K562 (cell line): ENCODE measurements at regions not wholly inside any gene's neighbourhood (a gene's known extent, or its start where the extent isn't known, plus 50 kb on each side); places are given as distances from the start of the nearest gene placed in this dataset.
A peak's percentile ranks its signal among the peaks of the same experiment; 100 is the strongest.

ENCODE experiments used
- CHD2 ChIP-seq: IDR thresholded peaks from 2 replicates; pipeline ENCODE4 v1.6.1; 2011; ENCODE audit warnings: low read depth, low read length
- CSDE1 ChIP-seq, 2 experiments: fragments of 450-650 bp; IDR thresholded peaks; 2 replicates each; pipeline ENCODE4 v1.6.1; 2016; ENCODE audit warnings: mild to moderate bottlenecking in 1 of 2
- GATA2 ChIP-seq: sonication (generic); formaldehyde crosslinking; IDR thresholded peaks from 2 replicates; pipeline ENCODE4 v1.4.0; 2020; ENCODE audit warnings: mild to moderate bottlenecking, missing genetic modification reagents
- GTF2E2 ChIP-seq: fragments of 200-800 bp; sonication (Bioruptor generic); IDR thresholded peaks from 2 replicates; pipeline ENCODE4 v1.6.1; 2016; ENCODE audit warnings: missing genetic modification characterization, missing compliant biosample characterization
- NFIC ChIP-seq: fragments of 450-650 bp; IDR thresholded peaks from 2 replicates; pipeline ENCODE4 v1.6.1; 2017; ENCODE audit warnings: mild to moderate bottlenecking, inconsistent platforms
- UBTF ChIP-seq, 2 experiments: IDR thresholded peaks; 2 replicates each; pipeline ENCODE4 v1.6.1; 2012; ENCODE audit warnings: improper control_type of control experiment in 2 of 2, low read depth in 2 of 2, low read length in 2 of 2, borderline replicate concordance in 1 of 2
- USF1 ChIP-seq: sonication (generic); formaldehyde crosslinking; IDR thresholded peaks from 2 replicates; pipeline ENCODE4 v1.9.0; 2022; ENCODE audit warnings: mild to moderate bottlenecking, missing genetic modification reagents
- ZNF318 ChIP-seq, 2 experiments: fragments of 450-650 bp; IDR thresholded peaks; 2 replicates each; pipeline ENCODE4 v1.6.1; 2016; ENCODE audit warnings: mild to moderate bottlenecking in 2 of 2, borderline replicate concordance in 1 of 2, low read depth in 1 of 2, moderate library complexity in 1 of 2
- TF ChIP-seq, protein P1 (sequence below): fragments of 450-650 bp; IDR thresholded peaks from 2 replicates; pipeline ENCODE4 v1.6.1; 2017; ENCODE audit warnings: antibody characterized with exemption, mild to moderate bottlenecking
- TF ChIP-seq, protein P2 (sequence below): fragments of 250-450 bp; sonication (Bioruptor Pico); IDR thresholded peaks from 2 replicates; pipeline ENCODE4 v1.4.0; 2020; ENCODE audit warnings: mild to moderate bottlenecking

DNA sequence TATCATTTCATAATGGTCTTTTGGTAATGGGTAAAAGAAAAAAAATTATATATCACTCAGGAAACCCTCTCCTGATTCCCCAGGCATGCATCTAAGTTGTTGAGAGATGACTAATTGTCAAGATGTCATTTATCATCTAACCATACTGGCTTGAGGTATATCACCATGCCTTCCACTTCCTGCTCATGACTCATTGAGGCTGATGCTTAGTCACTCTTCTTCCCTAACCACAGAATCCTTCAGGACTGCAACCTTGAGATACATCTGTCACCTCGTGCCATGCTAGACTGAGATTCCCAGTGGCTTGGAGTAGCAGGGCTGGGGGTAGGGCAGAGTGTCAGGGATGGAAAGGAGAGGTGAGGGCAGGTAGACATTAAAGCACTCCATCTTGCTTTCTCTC is 782.5 kb upstream of the INTU start (continued):
- TF ChIP-seq GTF2E2 (tag) (no peak), GATA2 (CRISPR knock-in tag) (no peak), NFIC (peak; percentile 50; the same call in 1 of the 2 replicates), CSDE1 (IDR thresholded peaks at IDR 0.05) (no peak), ZNF318 (IDR thresholded peaks at IDR 0.05; ENCODE audit: borderline replicate concordance in 1 of 2, low read depth in 1 of 2) (peak in 1 of 2 experiments; percentile 96; a peak in 2 of 4 replicates), USF1 (CRISPR knock-in tag) (no peak), UBTF (IDR thresholded peaks at IDR 0.05; ENCODE audit: borderline replicate concordance in 1 of 2, low read depth in 2 of 2, low read length in 2 of 2) (no peak), CHD2 (no peak)
- TF ChIP-seq, protein P1, sequence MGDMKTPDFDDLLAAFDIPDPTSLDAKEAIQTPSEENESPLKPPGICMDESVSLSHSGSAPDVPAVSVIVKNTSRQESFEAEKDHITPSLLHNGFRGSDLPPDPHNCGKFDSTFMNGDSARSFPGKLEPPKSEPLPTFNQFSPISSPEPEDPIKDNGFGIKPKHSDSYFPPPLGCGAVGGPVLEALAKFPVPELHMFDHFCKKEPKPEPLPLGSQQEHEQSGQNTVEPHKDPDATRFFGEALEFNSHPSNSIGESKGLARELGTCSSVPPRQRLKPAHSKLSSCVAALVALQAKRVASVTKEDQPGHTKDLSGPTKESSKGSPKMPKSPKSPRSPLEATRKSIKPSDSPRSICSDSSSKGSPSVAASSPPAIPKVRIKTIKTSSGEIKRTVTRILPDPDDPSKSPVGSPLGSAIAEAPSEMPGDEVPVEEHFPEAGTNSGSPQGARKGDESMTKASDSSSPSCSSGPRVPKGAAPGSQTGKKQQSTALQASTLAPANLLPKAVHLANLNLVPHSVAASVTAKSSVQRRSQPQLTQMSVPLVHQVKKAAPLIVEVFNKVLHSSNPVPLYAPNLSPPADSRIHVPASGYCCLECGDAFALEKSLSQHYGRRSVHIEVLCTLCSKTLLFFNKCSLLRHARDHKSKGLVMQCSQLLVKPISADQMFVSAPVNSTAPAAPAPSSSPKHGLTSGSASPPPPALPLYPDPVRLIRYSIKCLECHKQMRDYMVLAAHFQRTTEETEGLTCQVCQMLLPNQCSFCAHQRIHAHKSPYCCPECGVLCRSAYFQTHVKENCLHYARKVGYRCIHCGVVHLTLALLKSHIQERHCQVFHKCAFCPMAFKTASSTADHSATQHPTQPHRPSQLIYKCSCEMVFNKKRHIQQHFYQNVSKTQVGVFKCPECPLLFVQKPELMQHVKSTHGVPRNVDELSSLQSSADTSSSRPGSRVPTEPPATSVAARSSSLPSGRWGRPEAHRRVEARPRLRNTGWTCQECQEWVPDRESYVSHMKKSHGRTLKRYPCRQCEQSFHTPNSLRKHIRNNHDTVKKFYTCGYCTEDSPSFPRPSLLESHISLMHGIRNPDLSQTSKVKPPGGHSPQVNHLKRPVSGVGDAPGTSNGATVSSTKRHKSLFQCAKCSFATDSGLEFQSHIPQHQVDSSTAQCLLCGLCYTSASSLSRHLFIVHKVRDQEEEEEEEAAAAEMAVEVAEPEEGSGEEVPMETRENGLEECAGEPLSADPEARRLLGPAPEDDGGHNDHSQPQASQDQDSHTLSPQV: peak; percentile 72
- TF ChIP-seq, protein P2, sequence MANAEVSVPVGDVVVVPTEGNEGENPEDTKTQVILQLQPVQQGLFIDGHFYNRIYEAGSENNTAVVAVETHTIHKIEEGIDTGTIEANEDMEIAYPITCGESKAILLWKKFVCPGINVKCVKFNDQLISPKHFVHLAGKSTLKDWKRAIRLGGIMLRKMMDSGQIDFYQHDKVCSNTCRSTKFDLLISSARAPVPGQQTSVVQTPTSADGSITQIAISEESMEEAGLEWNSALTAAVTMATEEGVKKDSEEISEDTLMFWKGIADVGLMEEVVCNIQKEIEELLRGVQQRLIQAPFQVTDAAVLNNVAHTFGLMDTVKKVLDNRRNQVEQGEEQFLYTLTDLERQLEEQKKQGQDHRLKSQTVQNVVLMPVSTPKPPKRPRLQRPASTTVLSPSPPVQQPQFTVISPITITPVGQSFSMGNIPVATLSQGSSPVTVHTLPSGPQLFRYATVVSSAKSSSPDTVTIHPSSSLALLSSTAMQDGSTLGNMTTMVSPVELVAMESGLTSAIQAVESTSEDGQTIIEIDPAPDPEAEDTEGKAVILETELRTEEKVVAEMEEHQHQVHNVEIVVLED (CRISPR knock-in tag): no peak
